Amygdala (tissue), 56 donors: ENCODE measurements at regions not wholly inside any gene's neighbourhood (a gene's known extent, or its start where the extent isn't known, plus 50 kb on each side); places are given as distances from the start of the nearest gene placed in this dataset.
A peak's percentile ranks its signal among the peaks of the same experiment; 100 is the strongest.

Experiments
- DNase-seq, 56 donors: peaks; one replicate each; lab custom pipeline; 2025; lab: John Stamatoyannopoulos, UW

GRCh38 chr5:10085185-10085584 lies 164.5 kb downstream of the ATPSCKMT start:
- no peak for DNase-seq

GRCh38 chr5:10081584-10081983 lies 168.1 kb downstream of the ATPSCKMT start:
- DNase-seq: no peak

GRCh38 chr5:10077791-10078545 lies 171.7 kb downstream of the ATPSCKMT start:
- no peak for DNase-seq

GRCh38 chr5:10073441-10074104 lies 176.1 kb downstream of the ATPSCKMT start:
- DNase-seq: no peak

- DNase-seq: no peak
Observed at GRCh38 chr5:10069637-10070313, 179.9 kb downstream of the ATPSCKMT start.

GRCh38 chr5:10065428-10066000 lies 184.2 kb downstream of the ATPSCKMT start:
- no peak for DNase-seq

- DNase-seq: peak in 3 of 56 donors; percentile 4 to 7 (median 4)
Observed at GRCh38 chr5:10064546-10065195, 185.0 kb downstream of the ATPSCKMT start.

GRCh38 chr5:10063997-10064396 lies 185.7 kb downstream of the ATPSCKMT start:
- no peak for DNase-seq

GRCh38 chr5:10059980-10060379 lies 189.7 kb downstream of the ATPSCKMT start:
- no peak for DNase-seq

GRCh38 chr5:10059556-10059955 lies 190.1 kb downstream of the ATPSCKMT start:
- DNase-seq: no peak

- DNase-seq: no peak
Observed at GRCh38 chr5:10057356-10057755, 192.3 kb downstream of the ATPSCKMT start.

GRCh38 chr5:10056228-10056760 lies 193.4 kb downstream of the ATPSCKMT start:
- DNase-seq: no peak

GRCh38 chr5:10049858-10050455 lies 199.7 kb downstream of the ATPSCKMT start:
- no peak for DNase-seq

- DNase-seq: no peak
Observed at GRCh38 chr5:10046676-10047075, 203.0 kb downstream of the ATPSCKMT start.

GRCh38 chr5:10045376-10045775 lies 204.3 kb downstream of the ATPSCKMT start:
- DNase-seq: no peak

- DNase-seq: no peak
Observed at GRCh38 chr5:10036136-10036815, 213.4 kb downstream of the ATPSCKMT start.

- peak in 1 of 56 donors; percentile 10 for DNase-seq
Observed at GRCh38 chr5:10034001-10034400, 215.7 kb downstream of the ATPSCKMT start.

- DNase-seq: no peak
Observed at GRCh38 chr5:10031817-10032216, 217.9 kb downstream of the ATPSCKMT start.

GRCh38 chr5:10030219-10030831 lies 219.4 kb downstream of the ATPSCKMT start:
- DNase-seq: no peak
